ENCODE measurements at regions not wholly inside any gene's neighbourhood (a gene's known extent, or its start where the extent isn't known, plus 50 kb on each side); places are given as distances from the start of the nearest gene placed in this dataset.
A peak's percentile ranks its signal among the peaks of the same experiment; 100 is the strongest.

GRCh38 chr3:148266341-148266740, 431.4 kb upstream of the AGTR1 start:
- DNase-seq, result no peak

GRCh38 chr3:148269816-148270215, 427.9 kb upstream of the AGTR1 start:
- DNase-seq, result peak in 23 of 51 donors; percentile 1 to 83 (median 32)

GRCh38 chr3:148280623-148281242, 417.0 kb upstream of the AGTR1 start:
- no peak for DNase-seq

- DNase-seq, result no peak
Observed at GRCh38 chr3:148289159-148289558, 408.5 kb upstream of the AGTR1 start.

GRCh38 chr3:148297013-148297412, 400.7 kb upstream of the AGTR1 start:
- no peak for DNase-seq

GRCh38 chr3:148307443-148307843, 390.3 kb upstream of the AGTR1 start:
- no peak for DNase-seq

- DNase-seq, result no peak
Observed at GRCh38 chr3:148309390-148310035, 388.2 kb upstream of the AGTR1 start.

- DNase-seq, result no peak
Observed at GRCh38 chr3:148315756-148316155, 381.9 kb upstream of the AGTR1 start.

GRCh38 chr3:148318240-148318639, 379.5 kb upstream of the AGTR1 start:
- no peak for DNase-seq

GRCh38 chr3:148319161-148319915, 378.4 kb upstream of the AGTR1 start:
- no peak for DNase-seq

GRCh38 chr3:148319960-148320359, 377.7 kb upstream of the AGTR1 start:
- no peak for DNase-seq

GRCh38 chr3:148329481-148330235, 368.0 kb upstream of the AGTR1 start:
- peak in 1 of 51 donors; percentile 3 for DNase-seq

- peak in 3 of 51 donors; percentile 1 to 35 (median 3) for DNase-seq
Observed at GRCh38 chr3:148330542-148330941, 367.2 kb upstream of the AGTR1 start.

GRCh38 chr3:148331081-148331846, 366.4 kb upstream of the AGTR1 start:
- no peak for DNase-seq

- no peak for DNase-seq
Observed at GRCh38 chr3:148332509-148332908, 365.2 kb upstream of the AGTR1 start.

GRCh38 chr3:148333091-148333490, 364.6 kb upstream of the AGTR1 start:
- DNase-seq, result peak in 1 of 51 donors; percentile 3

GRCh38 chr3:148335612-148336011, 362.1 kb upstream of the AGTR1 start:
- no peak for DNase-seq

- DNase-seq, result no peak
Observed at GRCh38 chr3:148343416-148343815, 354.3 kb upstream of the AGTR1 start.

GRCh38 chr3:148344521-148344920, 353.2 kb upstream of the AGTR1 start:
- DNase-seq, result no peak

GRCh38 chr3:148360051-148360450, 337.7 kb upstream of the AGTR1 start:
- DNase-seq, result no peak
